ENCODE measurements at regions not wholly inside any gene's neighbourhood (a gene's known extent, or its start where the extent isn't known, plus 50 kb on each side); places are given as distances from the start of the nearest gene placed in this dataset.

DNA sequence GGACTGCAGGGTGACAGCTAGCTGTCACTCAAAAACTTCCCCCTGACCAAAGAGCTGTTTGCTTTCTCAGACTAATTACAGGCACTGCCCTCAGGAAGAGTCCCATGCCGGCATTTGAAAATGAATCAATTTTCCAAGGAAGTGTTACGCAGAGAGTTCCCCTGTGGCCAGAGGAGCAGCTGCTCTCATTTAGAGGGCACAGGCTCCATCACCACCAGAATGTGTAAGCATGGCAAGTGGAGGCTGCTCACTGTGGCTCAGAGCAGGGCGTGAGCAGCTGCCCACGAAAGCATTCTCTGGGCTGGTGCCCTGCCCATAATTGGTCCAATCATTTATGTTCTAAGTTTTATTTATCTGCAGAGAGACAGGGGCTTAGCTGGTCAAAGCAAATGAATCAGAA, 202.2 kb downstream of the RAMP3 start:
- DNase-seq = no peak

DNA sequence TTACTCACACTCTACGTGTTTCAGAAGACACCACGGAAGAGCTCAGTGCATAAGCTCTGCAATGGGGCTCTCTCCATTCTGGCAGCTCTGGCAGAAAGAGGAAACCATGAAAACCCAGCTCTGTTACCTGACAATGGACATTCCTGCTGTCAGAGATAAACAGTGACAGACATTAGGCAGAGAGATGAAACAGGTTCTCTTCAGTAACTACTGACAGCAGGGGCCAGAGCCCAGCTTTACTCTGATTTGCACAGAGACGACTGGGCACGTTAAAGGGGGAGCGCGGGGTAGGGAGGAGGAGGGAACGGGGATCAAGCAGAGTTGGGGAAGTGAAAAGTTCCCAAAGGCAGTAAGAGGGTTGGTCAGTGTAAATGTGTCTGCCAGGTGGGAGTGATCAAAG, 206.1 kb downstream of the RAMP3 start:
- no peak for DNase-seq

DNA sequence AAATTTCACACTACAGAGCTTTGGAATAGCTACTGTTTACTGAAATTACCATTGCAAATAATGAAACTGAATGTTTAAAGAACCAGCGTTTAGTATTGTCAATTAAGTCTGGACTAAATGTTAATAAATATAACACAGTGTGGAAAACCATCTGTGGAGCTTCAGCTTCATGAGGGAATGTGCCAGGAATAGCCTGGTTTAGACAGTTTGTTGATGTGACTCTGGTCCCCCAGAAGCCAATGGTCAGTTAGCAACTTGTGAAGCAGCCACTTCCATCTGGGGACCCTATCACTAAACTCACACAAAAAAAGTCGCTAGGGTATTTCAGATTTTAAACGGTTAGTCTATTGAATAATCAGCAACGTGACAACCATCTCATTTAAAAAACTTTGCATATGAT, 207.8 kb downstream of the RAMP3 start:
- DNase-seq = no peak

DNA sequence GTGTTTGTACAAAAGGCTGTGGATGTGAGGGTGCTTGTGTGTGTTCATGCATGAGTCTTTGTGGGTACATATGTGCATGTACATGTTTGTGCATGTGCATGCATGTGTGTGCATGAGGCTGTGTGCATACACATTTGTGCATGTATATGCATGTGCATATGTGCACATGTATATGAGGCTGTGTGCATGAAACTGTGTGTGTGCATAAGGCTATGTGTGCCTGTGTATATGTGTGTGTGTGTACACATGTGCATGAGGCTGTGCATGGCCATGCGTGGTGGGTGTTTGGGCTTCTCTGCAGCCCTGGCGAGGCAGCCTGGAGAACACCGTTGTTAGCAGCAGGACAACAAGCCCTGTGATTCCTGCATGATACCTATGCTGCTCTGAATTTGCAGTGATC, 207.7 kb upstream of the ADCY1 start:
- no peak for DNase-seq

DNA sequence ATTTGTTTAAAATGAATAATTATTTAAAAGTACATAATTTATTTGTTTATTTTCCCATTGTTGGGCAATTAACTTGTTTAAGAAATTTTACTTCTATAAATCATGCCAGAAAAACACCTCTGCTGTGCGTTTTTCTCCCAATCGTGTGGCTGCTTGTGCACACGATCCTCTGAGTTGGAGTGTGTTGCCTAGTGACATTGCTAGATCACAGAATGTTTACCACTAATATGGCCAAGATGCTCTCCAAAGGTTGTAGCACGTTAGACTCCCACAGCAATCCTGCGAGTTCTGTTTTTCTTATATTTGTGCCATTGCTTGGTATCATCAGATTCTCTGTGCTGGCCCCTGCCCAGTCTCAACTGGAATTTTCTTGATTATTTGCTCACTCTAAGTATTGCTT, 207.1 kb upstream of the ADCY1 start:
- no peak for DNase-seq

DNA sequence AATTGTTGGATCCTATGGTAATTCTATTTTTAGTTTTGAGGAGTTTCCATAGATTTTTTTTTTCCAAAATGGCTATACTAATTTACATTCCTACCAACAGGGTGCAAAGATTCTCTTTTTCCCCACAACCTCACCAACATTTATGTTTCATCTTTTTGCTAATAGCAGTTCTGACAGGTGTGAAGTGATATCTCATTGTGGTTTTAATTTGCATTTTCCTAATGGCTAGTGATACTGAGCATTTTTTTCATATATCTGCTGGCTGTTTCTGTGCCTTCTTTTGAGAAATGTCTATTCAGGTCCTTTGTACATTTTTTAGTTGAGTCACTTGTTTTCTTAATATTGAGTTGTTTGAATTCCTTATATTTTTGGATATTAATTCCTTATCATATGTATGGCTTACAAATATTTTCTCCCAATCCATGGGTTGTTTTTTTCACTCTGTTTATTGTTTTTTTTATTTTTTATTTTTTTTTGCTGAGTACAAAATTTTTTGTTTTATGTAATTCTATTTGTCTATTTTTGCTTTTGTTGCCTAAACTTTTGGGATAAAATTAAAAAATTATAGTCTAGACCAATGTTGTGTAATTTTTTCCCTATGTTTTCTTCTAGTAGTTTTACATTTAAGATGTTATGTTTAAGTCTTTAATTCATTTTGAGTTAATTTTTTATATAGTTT, 205.9 kb upstream of the ADCY1 start:
- no peak for DNase-seq

DNA sequence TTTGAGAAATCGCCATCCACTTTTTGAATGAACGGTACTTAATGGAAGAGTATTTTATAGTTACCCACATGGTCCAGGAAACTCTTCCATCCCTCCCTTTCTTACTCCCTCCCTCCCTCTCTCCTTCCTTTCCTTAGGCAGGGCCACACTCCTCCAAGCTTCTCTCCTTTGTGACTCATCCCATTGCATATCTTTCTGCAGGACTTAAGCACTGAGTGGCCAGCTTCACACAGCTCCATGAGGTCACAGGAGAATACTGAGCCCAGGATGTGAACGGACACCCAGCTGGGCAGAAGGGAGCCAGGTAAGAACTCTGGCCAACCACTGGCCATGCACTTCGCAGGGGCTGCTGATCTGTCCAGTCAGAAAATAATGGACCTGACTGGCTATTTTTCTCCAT, 189.7 kb upstream of the ADCY1 start:
- DNase-seq = no peak

DNA sequence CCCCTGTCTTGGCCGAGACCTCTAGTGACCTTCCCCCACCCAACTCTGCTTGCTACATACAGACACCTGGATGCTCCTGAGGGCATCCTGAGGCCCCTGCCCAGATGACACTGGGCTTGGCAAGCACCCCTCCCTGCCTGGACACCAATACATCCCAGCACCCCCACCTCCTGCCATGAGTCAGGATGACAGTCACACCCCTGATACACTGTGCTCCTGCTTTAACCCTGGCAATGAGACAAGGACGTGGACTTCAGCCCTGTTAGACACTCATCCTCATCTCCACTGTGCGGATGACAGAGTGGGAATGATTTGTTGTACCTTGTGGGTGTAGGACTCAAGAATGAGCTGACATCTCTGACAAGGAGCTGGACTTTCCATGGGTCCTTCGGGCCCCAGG, 186.3 kb upstream of the ADCY1 start:
- DNase-seq = no peak

DNA sequence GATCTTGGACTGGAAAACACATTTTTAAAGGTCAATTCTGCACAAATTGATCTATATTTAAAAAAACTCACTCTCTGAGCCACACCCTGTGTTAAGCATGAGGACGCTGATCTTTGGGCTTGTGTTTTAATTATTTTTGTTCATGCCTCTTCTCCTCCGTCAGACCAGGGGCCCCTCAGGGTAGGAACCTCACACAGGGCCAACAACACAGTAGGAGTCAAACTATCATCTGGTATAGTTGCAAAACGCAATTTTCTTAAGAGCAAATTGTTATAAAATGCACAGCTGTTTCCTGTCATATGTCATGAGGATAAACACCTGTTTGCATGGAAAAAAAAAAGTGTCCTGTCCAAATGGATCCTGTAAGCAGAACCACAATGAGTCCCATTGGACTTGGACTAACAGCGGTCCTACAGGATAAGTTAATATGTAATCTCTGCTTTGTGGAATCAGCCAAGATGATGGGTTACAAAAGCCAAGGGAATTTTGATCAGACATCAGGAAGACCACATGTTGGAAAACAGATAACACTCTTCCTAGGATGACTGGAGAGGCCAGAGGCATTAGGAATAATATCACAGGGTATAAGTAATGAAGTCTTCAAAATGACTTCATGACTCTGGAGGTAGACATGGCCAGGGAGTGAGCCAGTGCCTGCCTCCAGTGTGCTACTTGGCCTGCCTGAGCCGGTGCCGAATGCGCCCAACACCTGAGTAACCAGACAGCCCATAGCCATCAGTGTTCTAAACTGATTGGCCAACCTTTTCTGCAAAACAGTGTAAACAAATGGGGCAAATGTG, 184.9 kb upstream of the ADCY1 start:
- DNase-seq = no peak

DNA sequence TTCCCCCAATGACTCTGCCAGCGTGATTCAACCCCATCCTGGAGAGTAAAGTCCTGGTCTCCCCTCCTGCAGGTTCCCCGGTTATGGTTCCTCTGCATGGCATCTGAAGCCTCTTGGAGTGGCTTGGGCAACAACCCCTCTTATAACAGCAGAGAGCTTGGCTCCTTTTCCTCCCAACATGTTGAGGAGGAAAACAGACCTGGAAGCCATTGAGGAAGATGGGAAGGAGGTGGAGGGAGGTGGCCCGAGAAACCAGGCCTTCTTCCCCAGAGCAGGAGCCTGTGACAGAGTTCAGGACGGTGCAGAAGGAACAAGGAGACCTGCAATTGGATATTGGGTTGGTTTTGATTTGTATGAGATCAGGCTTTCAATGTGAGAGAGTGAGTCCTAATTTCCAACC, 184.0 kb upstream of the ADCY1 start:
- no peak for DNase-seq

DNA sequence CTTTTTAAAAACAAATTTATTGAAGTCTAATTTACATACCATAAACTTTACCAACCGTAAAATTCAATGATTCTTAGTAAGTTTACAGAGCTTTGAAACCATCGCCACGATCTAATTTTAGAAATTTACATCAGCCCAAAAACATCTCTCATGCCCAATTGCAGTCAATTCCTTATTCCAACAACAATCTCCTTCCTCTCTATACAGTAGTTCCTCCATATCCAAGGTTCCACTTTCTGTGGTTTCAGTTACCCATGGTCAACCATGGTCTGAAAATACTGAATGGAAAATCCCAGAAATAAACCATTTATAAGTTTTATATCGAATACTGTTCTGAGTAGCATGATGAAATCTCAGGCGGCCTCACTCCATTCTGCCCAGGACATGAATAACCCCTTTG, 183.4 kb upstream of the ADCY1 start:
- no peak for DNase-seq

DNA sequence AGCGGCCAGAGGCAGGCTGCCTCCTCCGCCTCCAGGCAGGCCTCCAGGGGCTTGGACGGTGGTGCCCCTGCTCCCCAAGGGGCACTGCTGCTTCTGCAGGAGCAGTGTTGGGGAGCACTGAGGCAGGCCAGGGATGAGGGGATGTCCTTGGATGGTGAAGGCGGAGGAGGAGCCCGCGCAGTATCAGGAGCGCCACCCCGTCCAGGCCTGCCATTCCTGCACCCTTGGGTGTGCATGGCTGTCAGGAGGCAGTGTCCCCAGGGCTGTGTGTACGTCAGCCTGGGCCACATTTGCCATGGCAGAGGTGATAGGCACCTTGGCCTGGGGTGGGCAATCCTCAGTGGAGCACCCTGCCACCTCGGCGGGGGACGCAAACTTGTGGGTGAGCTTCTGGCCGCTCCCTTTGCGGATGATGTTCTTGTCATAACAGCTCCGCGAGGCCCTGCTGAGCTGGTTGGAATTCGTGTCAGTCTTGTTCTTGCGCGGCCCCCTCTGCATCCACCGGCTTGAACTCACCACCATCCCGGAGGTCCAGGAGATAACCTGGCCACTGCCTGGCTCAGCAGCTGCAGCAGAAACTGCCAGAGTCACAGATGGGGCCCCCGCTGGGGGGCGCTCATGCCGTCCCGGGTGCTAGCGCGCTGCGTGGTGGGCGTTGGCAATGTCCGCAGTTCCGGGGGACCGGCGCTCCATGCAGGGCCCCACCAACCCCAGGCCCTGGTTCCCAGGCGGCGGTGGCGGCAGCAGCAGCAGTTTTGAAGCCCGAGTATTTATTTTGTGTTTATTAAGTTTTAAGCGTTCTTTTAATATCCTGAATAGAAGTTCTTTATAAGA, 182.3 kb upstream of the ADCY1 start:
- no peak for DNase-seq

DNA sequence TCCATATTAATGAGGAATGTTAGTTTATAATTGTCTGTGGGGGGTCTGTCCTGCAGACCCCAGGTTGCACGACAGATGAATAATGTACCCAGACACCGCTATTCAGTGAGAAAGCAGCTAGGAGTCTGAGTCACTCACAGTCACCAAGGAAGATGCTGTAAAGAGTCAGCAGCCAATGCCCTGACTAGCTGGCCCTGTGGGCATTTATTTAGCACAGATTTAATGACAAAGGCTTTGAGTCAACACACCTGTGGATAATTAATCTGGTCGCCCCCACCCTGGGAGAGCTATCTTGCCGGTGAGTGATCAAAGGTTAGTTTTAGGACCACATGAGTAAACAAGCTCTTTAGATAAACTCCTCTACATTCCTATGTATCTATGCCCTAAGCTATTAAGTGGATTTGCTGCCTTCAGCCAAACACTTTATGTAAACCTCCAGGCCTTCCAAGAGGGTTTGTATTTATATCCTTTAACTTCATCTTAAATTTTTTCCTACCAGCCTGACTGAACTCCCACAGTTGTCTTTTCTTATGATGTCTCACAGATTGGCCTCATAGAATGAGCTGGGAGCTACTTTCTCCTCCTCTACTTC, 180.0 kb upstream of the ADCY1 start:
- no peak for DNase-seq

DNA sequence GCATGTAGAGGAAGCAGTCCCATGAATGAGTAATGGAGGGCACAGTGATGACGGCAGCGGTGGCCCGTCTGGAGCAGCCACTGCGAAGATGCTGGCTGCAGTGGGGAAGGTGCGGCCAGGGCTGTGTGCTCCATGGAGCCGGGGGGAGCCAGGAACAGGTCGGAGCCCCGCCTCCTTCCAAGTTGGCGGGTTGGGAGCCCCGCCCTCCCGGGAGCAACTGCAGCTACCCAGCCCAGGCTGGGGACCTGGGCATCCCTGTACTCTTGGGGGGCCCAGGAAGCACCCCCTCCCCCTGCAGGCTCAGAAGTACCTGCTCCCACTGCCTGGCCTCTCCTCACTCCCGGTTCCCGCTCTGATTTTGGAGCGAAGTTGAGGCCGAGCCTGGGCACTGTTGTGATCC, 175.1 kb upstream of the ADCY1 start:
- DNase-seq = no peak

DNA sequence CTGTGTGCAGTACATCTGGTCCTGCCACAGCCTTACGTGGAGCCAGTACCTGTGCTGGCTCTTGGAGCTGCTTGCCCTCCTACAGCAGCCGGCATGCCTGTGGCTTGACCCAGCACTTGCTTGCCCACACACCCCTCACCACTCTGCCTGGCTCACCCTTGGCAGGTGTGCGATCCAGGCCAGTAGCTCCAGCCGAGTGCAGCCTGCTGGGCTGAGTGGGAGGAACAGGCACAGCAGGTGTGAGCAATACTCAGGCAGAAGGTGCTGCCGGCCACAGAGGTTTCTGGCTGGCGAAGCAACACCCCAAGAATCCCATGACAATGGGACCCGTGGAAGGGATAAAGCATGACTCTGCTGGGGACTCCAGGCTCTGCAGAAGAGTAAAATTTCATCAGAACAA, 173.5 kb upstream of the ADCY1 start:
- DNase-seq = no peak

DNA sequence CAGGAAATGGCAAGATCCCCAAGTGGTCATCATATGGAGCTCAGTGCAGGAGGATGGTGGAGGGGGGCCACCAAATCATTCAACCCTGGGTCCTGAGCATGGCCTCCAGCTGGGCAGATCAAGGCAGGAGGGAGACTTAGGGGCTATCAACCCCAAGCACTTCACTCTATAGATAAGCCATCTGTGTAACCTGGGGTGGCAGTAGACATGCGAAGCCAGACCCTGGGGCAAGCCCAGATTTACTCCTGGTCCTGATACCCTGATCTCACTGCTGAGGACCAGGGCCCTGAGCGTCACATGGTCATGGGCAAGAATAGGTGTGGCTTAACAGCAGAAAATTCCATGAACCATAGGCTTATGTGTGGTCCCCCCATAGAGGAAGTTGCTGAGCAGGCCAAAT, 173.0 kb upstream of the ADCY1 start:
- no peak for DNase-seq

DNA sequence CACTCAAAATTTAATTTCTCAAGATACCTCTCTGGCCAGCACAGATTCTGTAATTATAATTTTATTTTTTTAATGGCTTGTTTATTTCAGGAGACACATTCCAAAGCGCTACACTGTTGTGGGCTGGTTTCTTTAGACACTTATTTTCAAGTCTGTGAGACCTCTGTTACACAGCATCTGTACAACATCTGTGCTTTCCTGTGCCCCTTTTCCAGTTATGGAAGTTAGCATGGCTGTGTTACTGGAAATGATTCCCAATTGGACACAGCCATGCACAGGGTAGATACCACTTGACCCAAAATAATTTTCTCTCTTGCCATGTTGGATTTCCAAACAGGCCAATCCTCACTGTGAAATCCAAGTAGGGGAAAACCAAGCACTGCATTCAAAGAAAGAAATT, 172.3 kb upstream of the ADCY1 start:
- no peak for DNase-seq

DNA sequence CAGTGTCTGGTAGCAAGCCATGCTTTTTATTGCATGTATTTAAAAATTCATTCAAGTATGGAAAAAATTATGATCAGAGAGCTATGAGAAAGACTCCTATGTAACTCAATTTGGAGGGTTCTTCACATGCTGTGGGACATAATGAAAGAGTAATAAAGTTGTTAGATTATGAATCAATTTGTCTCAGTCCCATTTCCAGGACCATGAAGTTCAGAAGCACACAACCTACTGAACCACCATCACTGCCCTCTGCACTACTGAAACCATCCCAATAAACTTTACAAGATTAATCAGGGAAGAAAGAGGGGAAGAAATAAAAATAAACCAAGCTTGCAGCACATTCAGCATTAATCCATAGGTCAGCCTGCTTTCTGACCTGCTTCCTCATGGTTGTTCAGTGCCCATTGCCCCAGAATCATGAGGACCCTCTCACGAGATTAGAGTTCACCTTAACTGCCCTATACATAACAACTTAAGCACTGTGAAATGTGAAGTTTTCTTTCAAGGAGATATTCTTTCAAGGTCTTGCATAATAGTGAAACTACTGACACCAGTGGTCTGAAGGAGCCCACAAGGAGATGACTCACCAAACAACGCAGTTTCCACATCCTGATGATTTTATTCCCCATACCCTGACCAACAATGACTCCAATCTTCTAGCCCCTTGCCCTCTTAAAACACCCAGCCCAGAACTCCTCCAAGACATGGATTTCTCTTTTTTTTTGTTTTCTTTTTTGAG, 171.5 kb upstream of the ADCY1 start:
- no peak for DNase-seq

DNA sequence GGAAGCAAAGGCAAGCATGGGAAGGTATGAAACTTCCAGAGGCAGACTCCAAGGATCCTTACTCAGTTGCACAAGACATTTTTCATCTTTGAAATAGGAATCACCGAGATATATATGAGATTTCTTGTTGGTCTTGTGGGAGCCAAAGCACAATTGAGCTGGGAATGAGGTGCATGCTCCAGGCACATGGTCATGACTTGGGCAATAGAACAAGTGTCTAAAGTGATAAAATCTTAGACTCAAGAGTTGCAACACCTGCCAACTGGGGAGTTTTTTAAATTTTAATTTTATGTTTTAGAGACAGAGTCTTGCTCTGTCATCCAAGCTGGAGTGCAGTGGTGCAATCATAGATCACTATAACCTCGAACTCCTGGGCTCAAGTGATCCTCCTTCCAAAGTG, 169.5 kb upstream of the ADCY1 start:
- DNase-seq = no peak

DNA sequence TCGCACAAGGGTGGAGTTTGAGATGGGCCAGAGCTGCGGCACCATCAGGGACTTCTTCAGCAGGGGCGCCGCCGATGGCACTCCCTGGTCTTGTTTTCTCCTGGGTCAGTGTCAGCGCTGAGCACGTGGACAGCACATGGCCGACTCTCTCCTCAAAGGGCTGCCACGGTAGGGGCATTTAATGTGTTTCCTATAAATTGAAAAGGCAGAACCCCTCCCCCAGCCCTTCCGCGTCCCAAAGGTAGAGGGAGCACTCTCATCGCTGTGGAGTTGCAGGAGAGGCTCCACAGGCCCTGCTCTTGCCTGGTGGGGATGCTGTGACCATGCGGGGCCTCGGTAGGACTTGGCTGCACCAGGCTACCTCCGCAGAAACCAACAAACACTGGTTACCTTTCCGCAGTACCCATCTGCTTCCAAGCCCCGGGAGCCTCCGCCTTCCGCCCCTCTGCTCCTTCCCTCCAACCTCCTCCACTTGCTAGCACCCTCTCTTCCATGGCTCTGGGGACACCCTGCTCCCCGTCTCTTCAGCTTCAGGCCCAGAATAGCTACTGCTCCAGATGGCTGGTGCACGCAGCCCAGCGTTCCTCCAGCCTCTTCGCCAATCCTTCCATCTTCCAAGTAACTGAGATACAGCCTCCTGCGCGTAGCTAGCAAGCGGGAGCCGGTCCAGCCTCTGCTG, 166.3 kb upstream of the ADCY1 start:
- DNase-seq = no peak

DNA sequence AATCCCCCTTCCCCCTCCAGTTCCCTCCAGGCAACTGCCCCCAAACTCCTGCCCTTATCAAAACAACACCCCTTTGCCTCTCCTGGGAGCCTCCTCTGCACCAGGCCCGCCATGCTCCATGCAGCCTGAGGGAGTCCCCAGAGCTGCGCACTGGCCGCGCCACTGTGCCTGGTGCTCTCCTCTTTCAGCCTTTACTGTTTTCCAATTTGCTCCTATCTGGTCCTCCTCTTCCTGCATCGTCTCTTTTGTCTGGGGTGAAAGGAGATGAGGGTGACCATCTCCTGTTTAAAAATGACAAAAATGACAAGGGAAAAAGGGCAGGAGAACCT, 165.8 kb upstream of the ADCY1 start:
- no peak for DNase-seq

DNA sequence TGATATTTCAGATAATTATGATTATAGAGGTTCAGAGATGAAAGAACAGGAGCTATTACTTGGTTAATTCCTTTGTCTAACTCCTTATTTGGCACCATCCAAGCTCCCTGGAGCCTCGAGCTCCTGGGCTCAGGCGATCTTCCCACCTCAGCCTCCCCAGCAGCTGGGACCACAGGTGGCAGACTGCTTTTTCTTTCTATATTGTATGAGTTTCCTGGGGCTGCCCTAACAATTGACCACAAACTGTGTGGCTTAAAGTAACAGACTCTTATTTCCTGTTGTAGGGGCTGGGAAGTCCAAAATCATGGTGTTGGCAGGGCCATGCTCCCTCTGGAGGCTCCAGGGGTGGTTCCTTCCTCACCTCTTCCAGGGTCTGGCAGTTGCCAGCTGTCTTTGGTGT, 163.3 kb upstream of the ADCY1 start:
- no peak for DNase-seq

All from activated naive CD4-positive, alpha-beta T cell (primary cell).